NT2/D1 (cell line): ENCODE measurements at regions not wholly inside any gene's neighbourhood (a gene's known extent, or its start where the extent isn't known, plus 50 kb on each side); places are given as distances from the start of the nearest gene placed in this dataset.

ENCODE experiments used
- YY1 ChIP-seq: IDR thresholded peaks from 2 replicates; pipeline ENCODE4 v1.6.1; 2011; ENCODE audit not compliant: insufficient read length, insufficient read depth
- ZNF274 ChIP-seq: IDR thresholded peaks from 2 replicates; pipeline ENCODE4 v1.6.1; 2011; ENCODE audit warnings: mild to moderate bottlenecking, low read depth, low read length

- no peak for TF ChIP-seq ZNF274
- no peak for TF ChIP-seq YY1
Measured at GRCh38 chr7:126211875-126212274, 1040.9 kb downstream of the GRM8 start.
